ENCODE measurements at regions not wholly inside any gene's neighbourhood (a gene's known extent, or its start where the extent isn't known, plus 50 kb on each side); places are given as distances from the start of the nearest gene placed in this dataset.

DNA sequence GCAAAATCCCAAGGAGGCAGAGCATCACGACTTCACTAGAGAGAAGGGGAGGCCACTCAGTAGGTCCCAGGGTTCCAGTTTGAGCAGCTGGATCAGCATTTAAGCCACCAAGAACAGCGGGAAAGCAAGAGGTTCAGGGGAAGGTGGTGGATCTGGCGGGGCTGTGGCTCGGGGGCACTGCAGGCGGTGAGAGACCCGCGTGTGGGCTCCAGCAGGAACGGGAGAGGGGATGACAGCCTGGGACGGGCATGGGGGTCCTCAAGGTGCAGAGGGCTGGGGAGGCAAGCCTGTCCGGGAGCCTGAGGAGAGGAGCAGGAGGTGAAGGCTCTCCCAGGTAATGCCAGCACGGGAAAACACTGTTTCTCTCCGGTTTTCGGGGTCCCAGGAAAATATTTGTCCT lies 123.6 kb downstream of the IRX2 start:
- Mint-ChIP-seq H3K27ac (ENCODE audit: unreplicated experiment) (no peak overlapping the region), H3K27me3 (ENCODE audit: unreplicated experiment) (no peaks in the 10 kb centered on the region), H3K36me3 (ENCODE audit: unreplicated experiment) (no peaks in the 10 kb centered on the region), H3K9me3 (ENCODE audit: unreplicated experiment) (peaks cover 27% of the 10 kb centered on the region), H3K4me1 (ENCODE audit: unreplicated experiment) (no peaks in the 10 kb centered on the region), H3K4me3 (ENCODE audit: unreplicated experiment) (no peak overlapping the region)
- no peak for TF ChIP-seq CTCF (IDR thresholded peaks at IDR 0.05)
- no peak for DNase-seq (ENCODE audit: extremely low spot score, unreplicated experiment)

GRCh38 chr5:2626572-2626971 lies 124.9 kb downstream of the IRX2 start:
- Mint-ChIP-seq H3K4me3 (ENCODE audit: unreplicated experiment) (no peak overlapping the region), H3K36me3 (ENCODE audit: unreplicated experiment) (no peaks in the 10 kb centered on the region), H3K4me1 (ENCODE audit: unreplicated experiment) (no peaks in the 10 kb centered on the region), H3K27me3 (ENCODE audit: unreplicated experiment) (no peaks in the 10 kb centered on the region), H3K27ac (ENCODE audit: unreplicated experiment) (no peak overlapping the region), H3K9me3 (ENCODE audit: unreplicated experiment) (peaks cover 27% of the 10 kb centered on the region)
- TF ChIP-seq CTCF (IDR thresholded peaks at IDR 0.05) = no peak
- DNase-seq (ENCODE audit: extremely low spot score, unreplicated experiment) = no peak

GRCh38 chr5:2622866-2623265 lies 128.6 kb downstream of the IRX2 start:
- no peak for DNase-seq (ENCODE audit: extremely low spot score, unreplicated experiment)
- Mint-ChIP-seq H3K4me3 (ENCODE audit: unreplicated experiment) (no peak overlapping the region), H3K27ac (ENCODE audit: unreplicated experiment) (no peak overlapping the region), H3K27me3 (ENCODE audit: unreplicated experiment) (no peaks in the 10 kb centered on the region), H3K36me3 (ENCODE audit: unreplicated experiment) (no peaks in the 10 kb centered on the region), H3K4me1 (ENCODE audit: unreplicated experiment) (no peaks in the 10 kb centered on the region), H3K9me3 (ENCODE audit: unreplicated experiment) (peaks cover 22% of the 10 kb centered on the region)
- TF ChIP-seq CTCF (IDR thresholded peaks at IDR 0.05) = no peak

DNA sequence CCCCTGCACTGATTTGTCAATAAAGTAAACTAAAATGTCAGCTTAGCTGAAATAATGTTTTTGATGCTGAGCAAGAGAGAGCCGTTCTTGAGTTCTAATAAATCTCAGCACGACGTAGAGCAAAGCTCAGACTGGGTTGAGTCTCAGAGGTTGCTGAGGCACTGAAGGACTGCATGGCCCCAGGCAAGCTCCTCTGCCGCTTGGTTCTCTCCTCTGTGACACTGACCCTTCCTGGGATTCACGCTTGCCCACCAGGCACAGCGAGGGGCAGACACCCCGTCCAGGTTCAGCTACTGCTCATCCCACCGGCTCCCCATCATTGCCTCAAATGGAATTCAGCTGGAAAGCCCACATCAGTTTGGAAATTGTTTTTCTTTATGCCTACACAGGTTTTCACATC lies 129.8 kb downstream of the IRX2 start:
- H3K4me3 Mint-ChIP-seq (ENCODE audit: unreplicated experiment) = no peak overlapping the region
- H3K4me1 Mint-ChIP-seq (ENCODE audit: unreplicated experiment) = no peaks in the 10 kb centered on the region
- H3K9me3 Mint-ChIP-seq (ENCODE audit: unreplicated experiment) = peaks cover 17% of the 10 kb centered on the region
- DNase-seq (ENCODE audit: extremely low spot score, unreplicated experiment) = no peak
- no peaks in the 10 kb centered on the region for H3K36me3 Mint-ChIP-seq (ENCODE audit: unreplicated experiment)
- no peak for TF ChIP-seq CTCF (IDR thresholded peaks at IDR 0.05)
- H3K27me3 Mint-ChIP-seq (ENCODE audit: unreplicated experiment) = no peaks in the 10 kb centered on the region
- H3K27ac Mint-ChIP-seq (ENCODE audit: unreplicated experiment) = no peak overlapping the region

DNA sequence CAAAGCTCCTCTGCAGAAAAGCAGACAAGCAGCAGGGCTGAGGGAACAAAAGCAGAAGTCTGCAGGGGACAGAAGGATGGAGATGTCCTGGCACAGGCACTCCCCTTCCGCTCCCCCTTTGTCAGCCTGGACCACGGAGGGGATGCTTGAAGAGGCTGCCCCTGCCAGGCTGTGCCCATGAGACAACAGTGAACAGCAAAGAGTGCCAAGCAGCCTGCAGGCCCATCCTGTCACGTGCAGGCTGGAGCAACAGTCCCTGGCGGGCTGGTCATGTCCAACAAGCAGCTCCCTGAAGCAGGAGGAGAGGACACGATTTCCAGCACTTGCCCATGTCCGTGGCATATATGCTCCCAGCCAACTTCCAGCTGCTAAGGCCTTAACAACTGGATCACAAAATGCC lies 132.3 kb downstream of the IRX2 start:
- no peaks in the 10 kb centered on the region for H3K4me1 Mint-ChIP-seq (ENCODE audit: unreplicated experiment)
- H3K27ac Mint-ChIP-seq (ENCODE audit: unreplicated experiment) = no peak overlapping the region
- H3K9me3 Mint-ChIP-seq (ENCODE audit: unreplicated experiment) = peaks cover 4% of the 10 kb centered on the region
- H3K27me3 Mint-ChIP-seq (ENCODE audit: unreplicated experiment) = no peaks in the 10 kb centered on the region
- no peak for DNase-seq (ENCODE audit: extremely low spot score, unreplicated experiment)
- TF ChIP-seq CTCF (IDR thresholded peaks at IDR 0.05) = no peak
- no peak overlapping the region for H3K4me3 Mint-ChIP-seq (ENCODE audit: unreplicated experiment)
- H3K36me3 Mint-ChIP-seq (ENCODE audit: unreplicated experiment) = no peaks in the 10 kb centered on the region
